ENCODE measurements at regions not wholly inside any gene's neighbourhood (a gene's known extent, or its start where the extent isn't known, plus 50 kb on each side); places are given as distances from the start of the nearest gene placed in this dataset.
"Not testable (repeated sequence)": the region's sequence is repeated elsewhere in the genome, so short reads cannot be mapped to it uniquely, and the experiment has no call there.

DNA sequence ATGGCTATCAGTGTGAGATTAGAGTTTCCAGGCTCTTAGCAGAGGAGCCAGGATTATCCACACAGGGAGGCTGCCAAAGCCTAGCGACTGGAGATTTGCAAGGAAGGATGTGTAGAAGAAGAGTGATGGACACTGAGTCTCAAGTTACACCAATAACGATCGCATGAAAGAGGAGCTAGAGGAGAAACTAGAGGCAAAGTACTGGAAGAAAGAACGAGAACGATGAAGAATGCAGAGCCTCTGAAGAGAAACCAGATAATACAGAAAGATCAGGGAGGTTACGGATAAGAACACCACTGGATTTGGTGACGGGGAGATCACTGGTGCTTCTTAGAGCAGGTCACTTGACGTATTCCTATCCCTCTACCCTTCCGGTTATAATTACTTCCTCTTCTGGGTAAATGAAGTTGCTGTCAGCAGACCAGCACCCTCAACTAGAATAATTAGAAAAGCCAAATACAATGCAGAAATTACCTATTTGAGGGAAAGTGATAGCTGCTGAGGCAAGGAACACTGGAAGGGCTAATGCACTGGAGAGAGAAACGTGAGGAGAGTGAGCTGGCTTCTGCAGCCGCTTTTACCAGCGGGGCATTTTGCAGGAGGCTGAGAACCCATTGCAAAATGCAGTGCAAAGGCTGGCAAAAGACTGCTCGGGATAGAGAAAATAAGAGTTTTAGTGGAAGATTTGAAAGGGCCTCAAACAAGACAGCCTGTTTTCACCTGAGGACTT is 93.1 kb upstream of the HIF1A start:
- Mint-ChIP-seq H3K4me3 (no peak overlapping the region), H3K27ac (no peak overlapping the region), H3K27me3 (ENCODE audit: low read depth) (no peaks in the 10 kb centered on the region), H3K36me3 (ENCODE audit: low read depth) (no peaks in the 10 kb centered on the region), H3K4me1 (ENCODE audit: low read depth) (peaks cover 20% of the 10 kb centered on the region), H3K9me3 (no peaks in the 10 kb centered on the region)
- CTCF ChIA-PET, result no interaction called here
- intact Hi-C loops (cut with micrococcal nuclease), result no loop called here
- no peak for DNase-seq

DNA sequence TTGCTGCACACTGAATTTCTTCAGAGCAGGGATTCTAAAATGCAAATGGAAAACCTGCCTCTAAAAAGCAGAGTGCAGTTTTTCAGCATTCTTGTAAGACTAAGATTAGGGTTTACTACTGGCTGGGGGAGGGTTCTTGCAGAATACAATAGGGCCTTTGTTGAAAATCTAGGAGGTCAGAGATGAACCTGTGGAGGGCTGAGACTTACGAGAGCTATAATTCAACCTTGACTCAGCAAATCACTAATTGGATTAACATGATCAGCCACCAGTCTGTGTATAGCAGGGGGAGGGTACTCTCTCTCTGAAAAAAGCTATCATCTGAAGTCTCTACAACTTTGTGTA is 92.6 kb upstream of the HIF1A start:
- no peaks in the 10 kb centered on the region for H3K27me3 Mint-ChIP-seq (ENCODE audit: low read depth)
- H3K36me3 Mint-ChIP-seq (ENCODE audit: low read depth), result no peaks in the 10 kb centered on the region
- peaks cover 19% of the 10 kb centered on the region for H3K4me1 Mint-ChIP-seq (ENCODE audit: low read depth)
- DNase-seq, result no peak
- H3K4me3 Mint-ChIP-seq, result no peak overlapping the region
- intact Hi-C loops (cut with micrococcal nuclease), result no loop called here
- H3K9me3 Mint-ChIP-seq, result no peaks in the 10 kb centered on the region
- no peak overlapping the region for H3K27ac Mint-ChIP-seq
- CTCF ChIA-PET, result interaction anchor here (0.5 to 1.1 kb wide), 2 partner anchors 89 to 234 kb away, joined by 3 read pairs; no protein-coding TSS in a partner anchor

DNA sequence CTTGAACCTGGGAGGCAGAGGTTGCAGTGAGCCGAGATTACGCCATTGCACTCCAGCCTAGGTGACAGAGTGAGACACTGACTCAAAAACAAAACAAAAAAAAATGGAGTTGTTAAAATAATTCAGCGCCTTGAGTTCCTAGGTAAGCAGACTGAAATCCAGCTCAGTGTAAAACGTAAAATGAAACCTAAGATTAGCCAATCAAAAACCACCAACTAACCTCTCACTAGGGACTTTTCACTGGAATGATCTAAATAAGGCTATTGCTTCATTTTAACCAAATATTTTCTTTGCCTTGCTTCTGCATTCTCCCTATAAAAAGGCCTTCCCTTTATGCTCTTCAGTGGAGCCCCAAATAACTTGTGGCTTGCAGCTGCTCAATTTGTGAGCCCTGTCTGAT is 91.6 kb upstream of the HIF1A start:
- no peak overlapping the region for H3K27ac Mint-ChIP-seq
- CTCF ChIA-PET, result interaction anchor here (1.1 to 1.2 kb wide), 2 partner anchors 17 to 233 kb away, joined by 3 read pairs; no protein-coding TSS in a partner anchor
- intact Hi-C loops (cut with micrococcal nuclease), result no loop called here
- no peaks in the 10 kb centered on the region for H3K27me3 Mint-ChIP-seq (ENCODE audit: low read depth)
- H3K4me1 Mint-ChIP-seq (ENCODE audit: low read depth), result peaks cover 11% of the 10 kb centered on the region
- no peaks in the 10 kb centered on the region for H3K36me3 Mint-ChIP-seq (ENCODE audit: low read depth)
- H3K9me3 Mint-ChIP-seq, result no peaks in the 10 kb centered on the region
- H3K4me3 Mint-ChIP-seq, result no peak overlapping the region
- DNase-seq, result no peak

DNA sequence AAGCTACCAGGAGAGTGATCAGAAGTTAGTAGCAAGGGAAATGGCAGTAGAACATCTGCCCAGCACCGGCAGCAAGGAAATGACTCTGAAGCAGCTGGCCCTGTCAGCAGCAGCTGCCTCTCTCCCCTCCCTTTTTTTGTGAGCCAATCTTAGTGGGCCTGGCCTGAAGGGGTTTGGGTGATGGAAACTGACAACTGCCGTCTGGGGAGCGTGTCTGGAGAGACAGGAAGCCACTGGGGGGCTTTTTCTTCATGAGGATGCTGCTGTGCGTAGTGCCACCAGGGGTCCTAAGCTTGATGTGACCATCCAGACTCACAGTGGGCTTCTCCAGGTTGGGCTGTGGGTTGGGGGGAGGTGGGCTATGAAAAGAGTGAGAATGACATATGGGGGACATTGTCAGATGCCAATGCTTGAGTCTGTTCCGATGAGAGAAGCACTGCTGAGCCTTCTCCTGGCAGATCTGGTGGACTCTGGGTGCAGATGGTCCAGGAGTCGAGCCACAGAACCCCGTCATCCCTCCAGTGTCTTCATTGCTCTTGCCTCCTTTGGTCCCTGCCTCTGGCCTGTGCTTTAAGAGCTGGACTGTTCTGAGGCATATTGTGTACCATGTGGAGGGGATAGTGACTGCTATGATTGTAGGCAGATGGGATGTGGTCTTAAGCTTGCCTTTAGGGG is 87.6 kb upstream of the HIF1A start:
- H3K27ac Mint-ChIP-seq, result no peak overlapping the region
- H3K36me3 Mint-ChIP-seq (ENCODE audit: low read depth), result no peaks in the 10 kb centered on the region
- peaks cover 7% of the 10 kb centered on the region for H3K4me1 Mint-ChIP-seq (ENCODE audit: low read depth)
- no peaks in the 10 kb centered on the region for H3K9me3 Mint-ChIP-seq
- intact Hi-C loops (cut with micrococcal nuclease), result no loop called here
- no peak for DNase-seq
- no peak overlapping the region for H3K4me3 Mint-ChIP-seq
- CTCF ChIA-PET, result no interaction called here
- no peaks in the 10 kb centered on the region for H3K27me3 Mint-ChIP-seq (ENCODE audit: low read depth)

DNA sequence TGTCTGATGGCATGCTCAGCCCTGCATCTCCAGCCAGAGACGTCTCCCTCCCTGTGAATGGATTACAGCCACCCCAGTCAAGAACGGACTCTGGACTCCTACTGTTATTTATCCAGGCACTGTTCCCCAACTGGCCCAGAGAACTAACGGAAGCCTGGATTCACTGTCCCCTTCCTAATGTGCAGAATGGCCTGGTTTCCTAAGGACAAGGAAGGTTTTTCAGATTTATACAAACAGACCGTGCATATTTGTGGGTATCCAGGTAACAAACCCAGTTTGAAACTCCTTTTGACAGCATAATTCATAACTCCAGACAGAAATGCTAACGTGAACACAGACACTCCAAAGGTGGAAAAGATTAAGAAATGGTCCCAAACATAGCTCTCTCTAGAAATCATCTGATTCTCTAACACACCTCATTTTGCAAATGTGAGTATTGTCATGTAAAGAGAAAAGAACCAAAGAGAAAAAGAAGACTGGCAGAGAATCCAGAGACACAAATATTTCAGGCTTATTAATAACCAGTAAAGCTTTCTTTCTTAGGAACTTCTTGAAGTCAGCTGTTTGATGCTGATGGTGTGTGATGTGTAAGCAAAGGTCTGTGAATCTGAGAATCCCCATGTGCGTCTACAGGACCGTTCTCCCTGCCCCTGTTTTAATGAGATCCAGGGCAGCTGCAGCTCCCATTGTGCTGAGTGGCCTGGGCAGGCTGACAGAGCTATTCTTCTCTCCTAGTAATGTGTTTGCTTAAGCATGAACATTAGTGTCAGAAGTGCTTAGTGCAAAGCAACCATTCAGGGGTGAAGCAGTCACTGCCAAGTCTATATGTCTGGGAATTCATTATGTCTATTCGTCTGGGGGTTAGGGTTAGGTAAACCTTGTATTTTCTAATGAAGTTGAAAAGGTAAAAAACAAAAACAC is 86.8 kb upstream of the HIF1A start:
- intact Hi-C loops (cut with micrococcal nuclease), result no loop called here
- Mint-ChIP-seq H3K27me3 (ENCODE audit: low read depth) (no peaks in the 10 kb centered on the region), H3K4me3 (no peak overlapping the region), H3K9me3 (no peaks in the 10 kb centered on the region), H3K36me3 (ENCODE audit: low read depth) (no peaks in the 10 kb centered on the region), H3K4me1 (ENCODE audit: low read depth) (peaks cover 4% of the 10 kb centered on the region), H3K27ac (no peak overlapping the region)
- CTCF ChIA-PET, result interaction anchor here (0.9 to 1.3 kb wide), 2 partner anchors 9 to 133 kb away, joined by 3 read pairs; no protein-coding TSS in a partner anchor
- no peak for DNase-seq

DNA sequence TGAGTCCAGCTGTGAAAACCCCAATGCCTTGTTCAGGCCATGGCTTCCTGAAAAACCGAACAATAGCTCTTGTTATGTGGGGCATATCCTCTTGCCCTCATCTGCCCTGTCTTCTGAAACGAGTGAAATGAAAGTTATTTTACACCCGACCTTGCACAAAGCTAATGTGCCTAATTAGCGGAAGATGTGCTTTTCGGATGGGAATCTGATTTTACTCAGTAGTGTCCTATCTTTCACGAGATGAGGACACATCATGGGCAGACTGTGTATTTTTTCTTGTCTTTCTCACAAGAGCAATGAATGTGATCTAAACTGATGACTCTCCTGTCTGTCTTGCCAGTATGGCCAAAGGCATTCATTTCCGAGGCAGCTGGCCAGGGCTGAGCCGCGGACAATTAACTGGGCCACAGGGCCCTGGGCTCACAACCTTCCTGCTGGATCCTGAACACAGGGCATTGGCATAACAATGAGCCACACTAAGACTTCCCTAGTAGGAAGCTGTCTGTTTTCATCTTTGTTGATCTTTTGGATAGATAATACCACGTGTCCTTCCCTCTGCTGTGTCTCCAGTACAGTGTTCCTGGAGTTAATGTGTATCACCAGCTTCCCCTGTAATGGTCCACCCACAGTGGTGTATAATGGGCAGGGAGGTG is 86.0 kb upstream of the HIF1A start:
- Mint-ChIP-seq H3K9me3 (no peaks in the 10 kb centered on the region), H3K27me3 (ENCODE audit: low read depth) (no peaks in the 10 kb centered on the region), H3K4me3 (no peak overlapping the region), H3K4me1 (ENCODE audit: low read depth) (peaks cover 4% of the 10 kb centered on the region), H3K36me3 (ENCODE audit: low read depth) (no peaks in the 10 kb centered on the region), H3K27ac (no peak overlapping the region)
- DNase-seq, result no peak
- intact Hi-C loops (cut with micrococcal nuclease), result no loop called here
- CTCF ChIA-PET, result interaction anchor here (0.9 to 1.3 kb wide), 2 partner anchors 8 to 134 kb away, joined by 3 read pairs; no protein-coding TSS in a partner anchor

DNA sequence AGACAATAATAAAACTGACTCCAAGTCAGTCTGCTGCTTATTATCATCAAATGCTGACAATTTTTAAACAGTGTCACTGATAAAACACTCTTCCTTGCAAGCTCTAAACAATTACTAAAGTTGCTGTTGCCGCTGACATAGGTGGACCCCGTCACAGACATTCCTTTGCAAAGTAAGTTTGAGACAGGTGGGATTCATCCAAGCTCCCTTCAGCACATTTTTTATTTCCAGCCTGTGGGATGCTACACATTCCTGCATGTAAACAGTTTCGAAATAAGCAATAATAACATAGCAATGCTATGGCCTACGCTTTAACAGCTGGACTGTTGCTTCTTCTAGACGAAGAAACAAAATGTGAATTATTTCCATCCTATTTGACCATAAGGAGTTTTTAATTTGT is 85.4 kb upstream of the HIF1A start:
- CTCF ChIA-PET, result no interaction called here
- no peaks in the 10 kb centered on the region for H3K27me3 Mint-ChIP-seq (ENCODE audit: low read depth)
- no peaks in the 10 kb centered on the region for H3K9me3 Mint-ChIP-seq
- intact Hi-C loops (cut with micrococcal nuclease), result no loop called here
- no peaks in the 10 kb centered on the region for H3K36me3 Mint-ChIP-seq (ENCODE audit: low read depth)
- peaks cover 4% of the 10 kb centered on the region for H3K4me1 Mint-ChIP-seq (ENCODE audit: low read depth)
- no peak overlapping the region for H3K4me3 Mint-ChIP-seq
- DNase-seq, result no peak
- H3K27ac Mint-ChIP-seq, result no peak overlapping the region

DNA sequence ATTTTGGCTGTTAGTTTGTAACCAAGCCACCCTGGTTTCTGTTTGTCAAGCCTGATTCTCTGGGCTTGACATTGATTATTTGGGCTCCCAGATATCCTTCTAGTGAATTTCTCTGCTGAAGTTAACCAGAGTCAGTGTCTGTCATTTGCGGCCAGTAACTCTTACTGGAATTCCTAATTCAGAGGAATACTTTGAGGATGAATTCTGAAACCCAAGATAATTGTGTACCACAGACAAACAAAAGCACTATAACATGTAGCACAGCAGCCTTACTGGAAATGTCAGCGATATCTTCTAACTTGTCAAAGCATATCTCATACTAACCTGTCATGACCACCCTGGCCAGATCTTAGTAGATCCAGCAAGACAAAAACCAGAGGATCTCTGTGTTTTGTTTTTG is 84.4 kb upstream of the HIF1A start:
- Mint-ChIP-seq H3K9me3 (no peaks in the 10 kb centered on the region), H3K27ac (no peak overlapping the region), H3K27me3 (ENCODE audit: low read depth) (no peaks in the 10 kb centered on the region), H3K4me3 (no peak overlapping the region), H3K36me3 (ENCODE audit: low read depth) (no peaks in the 10 kb centered on the region), H3K4me1 (ENCODE audit: low read depth) (peaks cover 9% of the 10 kb centered on the region)
- DNase-seq, result no peak
- CTCF ChIA-PET, result interaction anchor here (0.7 kb wide), 1 partner anchor 227 kb away, joined by 4 read pairs; no protein-coding TSS in a partner anchor
- intact Hi-C loops (cut with micrococcal nuclease), result no loop called here

DNA sequence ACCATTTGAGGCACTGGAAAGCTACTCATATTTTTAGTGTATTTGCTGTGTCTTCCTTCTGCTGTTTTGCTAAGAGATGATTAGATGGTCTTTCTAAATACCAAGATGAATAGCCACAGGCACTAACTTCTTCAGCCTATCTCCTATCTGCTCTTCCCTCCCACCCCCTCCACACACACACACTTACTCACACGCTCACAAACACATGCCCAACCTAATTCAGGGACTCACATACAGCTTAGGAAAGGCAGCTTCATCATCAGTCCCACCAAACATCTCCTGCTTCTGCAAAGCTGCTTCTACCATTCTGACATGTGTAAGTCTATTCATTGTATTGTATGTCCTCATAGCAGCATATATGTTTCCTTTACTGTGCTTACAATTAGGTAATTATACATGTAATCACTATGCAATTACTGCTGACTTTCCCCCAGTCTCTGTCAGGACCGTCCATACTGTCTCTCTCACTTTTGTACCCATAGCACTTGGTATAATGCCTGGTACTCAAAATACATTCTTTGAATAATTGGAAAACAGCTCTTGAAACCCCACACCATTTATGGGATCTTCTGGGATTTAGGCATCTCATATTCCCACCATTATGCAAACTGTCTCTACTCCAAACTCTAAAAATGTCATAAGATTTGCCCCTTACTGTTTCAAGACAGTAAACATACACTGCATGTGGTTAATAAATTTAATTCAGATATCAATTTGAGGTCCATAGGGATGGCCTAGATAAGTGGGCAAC is 83.3 kb upstream of the HIF1A start:
- CTCF ChIA-PET, result interaction anchor here (1.2 kb wide), 1 partner anchor 8 kb away, joined by 4 read pairs; no protein-coding TSS in a partner anchor
- intact Hi-C loops (cut with micrococcal nuclease), result no loop called here
- Mint-ChIP-seq H3K27ac (no peak overlapping the region), H3K9me3 (no peaks in the 10 kb centered on the region), H3K4me1 (ENCODE audit: low read depth) (peaks cover 15% of the 10 kb centered on the region), H3K27me3 (ENCODE audit: low read depth) (no peaks in the 10 kb centered on the region), H3K36me3 (ENCODE audit: low read depth) (no peaks in the 10 kb centered on the region), H3K4me3 (no peak overlapping the region)
- DNase-seq, result no peak

DNA sequence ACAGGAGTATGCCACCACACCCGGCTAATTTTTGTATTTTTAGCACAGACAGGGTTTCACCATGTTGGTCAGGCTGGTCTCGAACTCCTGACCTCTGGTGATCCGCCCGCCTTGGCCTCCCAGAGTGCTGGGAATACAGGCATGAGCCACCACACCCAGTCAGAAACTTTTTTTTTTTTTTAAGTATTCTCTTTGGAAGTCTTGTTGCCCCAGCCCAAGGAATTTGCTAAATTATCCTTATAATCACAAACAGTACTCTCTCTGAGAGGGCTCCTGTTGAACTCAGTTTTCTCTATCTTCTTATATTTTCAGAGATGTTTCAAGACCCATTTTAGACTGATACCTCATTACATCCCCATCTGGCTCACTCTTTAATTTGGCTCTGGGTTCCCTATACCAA is 82.3 kb upstream of the HIF1A start:
- peaks cover 21% of the 10 kb centered on the region for H3K4me1 Mint-ChIP-seq (ENCODE audit: low read depth)
- intact Hi-C loops (cut with micrococcal nuclease); CTCF ChIA-PET; DNase-seq; H3K4me3 Mint-ChIP-seq; H3K9me3 Mint-ChIP-seq; H3K27ac Mint-ChIP-seq; H3K27me3 Mint-ChIP-seq (ENCODE audit: low read depth); H3K36me3 Mint-ChIP-seq (ENCODE audit: low read depth): not testable (repeated sequence)

DNA sequence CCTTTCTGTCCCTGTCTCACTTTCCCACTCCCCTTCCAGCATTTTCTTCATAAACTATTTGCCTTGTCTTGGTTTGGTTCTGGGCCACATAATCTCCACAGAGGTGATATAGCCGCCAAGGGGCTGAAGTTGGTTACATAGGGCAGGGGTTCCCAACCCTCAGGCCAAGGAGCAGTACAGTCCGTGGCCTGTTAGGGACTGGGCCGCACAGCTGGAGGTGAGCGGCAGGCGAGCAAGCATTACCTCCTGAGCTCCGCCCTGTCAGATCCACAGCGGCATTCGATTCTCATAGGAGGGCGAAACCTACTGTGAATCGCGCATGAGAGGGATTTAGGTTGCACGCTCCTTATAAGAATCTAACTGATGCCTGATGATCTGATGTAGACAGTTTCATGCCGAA is 80.6 kb upstream of the HIF1A start:
- Mint-ChIP-seq H3K36me3 (ENCODE audit: low read depth) (no peaks in the 10 kb centered on the region), H3K9me3 (no peaks in the 10 kb centered on the region), H3K4me1 (ENCODE audit: low read depth) (peaks cover 36% of the 10 kb centered on the region), H3K27me3 (ENCODE audit: low read depth) (no peaks in the 10 kb centered on the region), H3K27ac (no peak overlapping the region), H3K4me3 (no peak overlapping the region)
- no peak for DNase-seq
- intact Hi-C loops (cut with micrococcal nuclease), result no loop called here
- CTCF ChIA-PET, result interaction anchor here (0.7 kb wide), 1 partner anchor 16 kb away, joined by 3 read pairs; no protein-coding TSS in a partner anchor

Data from activated naive CD4-positive, alpha-beta T cell treated with anti-CD3 and anti-CD28 coated beads for 36 hours (primary cell).